D721Med (cell line): ENCODE measurements at regions not wholly inside any gene's neighbourhood (a gene's known extent, or its start where the extent isn't known, plus 50 kb on each side); places are given as distances from the start of the nearest gene placed in this dataset.

ENCODE experiments used
- DNase-seq: peaks from one replicate; pipeline ENCODE4 v3.0.0; 2011; ENCODE audit warnings: low spot score; ENCODE audit not compliant: insufficient read length
- FAIRE-seq: peaks from 2 replicates; lab custom pipeline; 2011; peaks lifted over from hg19 to GRCh38; lab: Jason Lieb, UNC
- CTCF ChIP-seq: IDR thresholded peaks from 2 replicates; pipeline ENCODE4 v1.5.1; 2012; ENCODE audit warnings: mild to moderate bottlenecking, control low read depth; ENCODE audit not compliant: insufficient read depth; ENCODE audit errors: missing control alignments

- FAIRE-seq = no peak
- no peak for TF ChIP-seq CTCF
- peak; percentile 35 for DNase-seq
Measured at GRCh38 chr6:7468382-7469081, 72.9 kb upstream of the DSP start.

GRCh38 chr6:7469696-7470095 lies 71.8 kb upstream of the DSP start:
- FAIRE-seq (no peak), DNase-seq (no peak)
- TF ChIP-seq CTCF = no peak

GRCh38 chr6:7471171-7471570 lies 70.3 kb upstream of the DSP start:
- DNase-seq (no peak), FAIRE-seq (no peak)
- no peak for TF ChIP-seq CTCF

GRCh38 chr6:7473805-7474719 lies 67.4 kb upstream of the DSP start:
- FAIRE-seq = no peak

GRCh38 chr6:7475081-7475480 lies 66.4 kb upstream of the DSP start:
- no peak for FAIRE-seq
- TF ChIP-seq CTCF = no peak
- DNase-seq = no peak

More at GRCh38 chr6:7473805-7474719, 67.4 kb upstream of the DSP start:
- TF ChIP-seq CTCF = no peak
- DNase-seq = no peak

GRCh38 chr6:7479801-7480266 lies 61.6 kb upstream of the DSP start:
- FAIRE-seq = no peak
- no peak for TF ChIP-seq CTCF
- DNase-seq = no peak

GRCh38 chr6:7484666-7485065 lies 56.8 kb upstream of the DSP start:
- FAIRE-seq (no peak), DNase-seq (no peak)
- TF ChIP-seq CTCF = no peak
